K562 (cell line): ENCODE measurements at regions not wholly inside any gene's neighbourhood (a gene's known extent, or its start where the extent isn't known, plus 50 kb on each side); places are given as distances from the start of the nearest gene placed in this dataset.

Source experiments
- ATF2 ChIP-seq: sonication (generic); formaldehyde crosslinking; IDR thresholded peaks from 2 replicates; pipeline ENCODE4 v1.8.1; 2022; ENCODE audit warnings: missing genetic modification reagents
- CBFA2T3 ChIP-seq: fragments of 450-650 bp; IDR thresholded peaks from 2 replicates; pipeline ENCODE4 v1.6.1; 2017
- CEBPG ChIP-seq, 3 experiments: fragments of 200-800 bp in 1 of 3; sonication (Bioruptor generic) in 1 of 3; sonication (generic) in 1 of 3; formaldehyde crosslinking in 1 of 3; IDR thresholded peaks in 2 of 3; conservative IDR thresholded peaks in 1 of 3; 2 replicates each; pipeline versions ENCODE4 v1.6.1 to v1.8.0; 2016 to 2022; ENCODE audit warnings: missing compliant biosample characterization in 2 of 3, missing genetic modification characterization in 2 of 3, mild to moderate bottlenecking in 1 of 3, missing genetic modification reagents in 1 of 3
- DACH1 ChIP-seq: fragments of 450-650 bp; IDR thresholded peaks from 2 replicates; pipeline ENCODE4 v1.6.1; 2018; ENCODE audit not compliant: partially characterized antibody
- HMG20B ChIP-seq: fragments of 250-450 bp; sonication (Bioruptor Pico); IDR thresholded peaks from 2 replicates; pipeline ENCODE4 v1.5.0; 2021; ENCODE audit warnings: mild to moderate bottlenecking
- NFYB ChIP-seq: IDR thresholded peaks from 2 replicates; pipeline ENCODE4 v1.6.1; 2011; ENCODE audit warnings: mild to moderate bottlenecking, moderate library complexity; ENCODE audit not compliant: insufficient read length; ENCODE audit errors: extremely low read depth
- POU5F1 ChIP-seq: fragments of 150-350 bp; IDR thresholded peaks from 2 replicates; pipeline ENCODE4 v1.6.1; 2014; ENCODE audit warnings: borderline replicate concordance, low read length, low read depth, mild to moderate bottlenecking; ENCODE audit not compliant: partially characterized antibody
- PURB ChIP-seq: sonication (generic); formaldehyde crosslinking; IDR thresholded peaks from 2 replicates; pipeline ENCODE4 v1.9.0; 2021; ENCODE audit warnings: low read depth, mild to moderate bottlenecking, missing genetic modification reagents
- RAD21 ChIP-seq, 2 experiments: fragments of 250-450 bp in 1 of 2; fragments of 450-650 bp in 1 of 2; sonication (Bioruptor Pico) in 1 of 2; formaldehyde crosslinking in 1 of 2; IDR thresholded peaks in 1 of 2; conservative IDR thresholded peaks in 1 of 2; 2 replicates each; pipeline versions ENCODE4 v1.4.0 to v1.8.0; 2020 to 2022; ENCODE audit warnings: mild to moderate bottlenecking in 2 of 2, moderate library complexity in 1 of 2
- REST ChIP-seq, 2 experiments: fragments of 450-650 bp; formaldehyde crosslinking in 1 of 2; IDR thresholded peaks; 2 replicates each; pipeline versions ENCODE4 v1.4.0 to v1.6.1; 2014 to 2020; ENCODE audit warnings: mild to moderate bottlenecking in 2 of 2, borderline replicate concordance in 1 of 2, low read depth in 1 of 2
- RUNX1 ChIP-seq: sonication (generic); IDR thresholded peaks from 2 replicates; pipeline ENCODE4 v1.6.1; 2016; ENCODE audit warnings: antibody characterized with exemption, low read depth
- SP1 ChIP-seq: sonication (generic); formaldehyde crosslinking; IDR thresholded peaks from 2 replicates; pipeline ENCODE4 v1.8.1; 2022; ENCODE audit warnings: mild to moderate bottlenecking, missing genetic modification reagents
- ZBTB17 ChIP-seq: fragments of 450-650 bp; formaldehyde crosslinking; IDR thresholded peaks from 2 replicates; pipeline ENCODE4 v1.4.0; 2020; ENCODE audit warnings: mild to moderate bottlenecking
- ZNF436 ChIP-seq: fragments of 250-450, 450-650 bp; sonication (Bioruptor Pico); formaldehyde crosslinking; IDR thresholded peaks from 2 replicates; pipeline ENCODE4 v1.7.0; 2020; ENCODE audit warnings: mild to moderate bottlenecking
- ZNF57 ChIP-seq: fragments of 450-650 bp; formaldehyde crosslinking; IDR thresholded peaks from 2 replicates; pipeline ENCODE4 v1.4.0; 2020; ENCODE audit warnings: mild to moderate bottlenecking, moderate library complexity
- ZNF583 ChIP-seq: fragments of 250-450 bp; sonication (Bioruptor Pico); IDR thresholded peaks from 2 replicates; pipeline ENCODE4 v1.4.0; 2020
- ZNF644 ChIP-seq: fragments of 200-800 bp; sonication (Bioruptor generic); IDR thresholded peaks from 2 replicates; pipeline ENCODE4 v1.6.1; 2016; ENCODE audit warnings: low read depth, missing genetic modification characterization, missing compliant biosample characterization
- TF ChIP-seq, protein P1 (sequence below): IDR thresholded peaks from 2 replicates; pipeline ENCODE4 v1.6.1; 2012; ENCODE audit warnings: low read depth, low read length, improper control_type of control experiment, borderline replicate concordance

- TF ChIP-seq SP1 (CRISPR knock-in tag) = no peak
- no peak for TF ChIP-seq NFYB
- TF ChIP-seq, protein P1, sequence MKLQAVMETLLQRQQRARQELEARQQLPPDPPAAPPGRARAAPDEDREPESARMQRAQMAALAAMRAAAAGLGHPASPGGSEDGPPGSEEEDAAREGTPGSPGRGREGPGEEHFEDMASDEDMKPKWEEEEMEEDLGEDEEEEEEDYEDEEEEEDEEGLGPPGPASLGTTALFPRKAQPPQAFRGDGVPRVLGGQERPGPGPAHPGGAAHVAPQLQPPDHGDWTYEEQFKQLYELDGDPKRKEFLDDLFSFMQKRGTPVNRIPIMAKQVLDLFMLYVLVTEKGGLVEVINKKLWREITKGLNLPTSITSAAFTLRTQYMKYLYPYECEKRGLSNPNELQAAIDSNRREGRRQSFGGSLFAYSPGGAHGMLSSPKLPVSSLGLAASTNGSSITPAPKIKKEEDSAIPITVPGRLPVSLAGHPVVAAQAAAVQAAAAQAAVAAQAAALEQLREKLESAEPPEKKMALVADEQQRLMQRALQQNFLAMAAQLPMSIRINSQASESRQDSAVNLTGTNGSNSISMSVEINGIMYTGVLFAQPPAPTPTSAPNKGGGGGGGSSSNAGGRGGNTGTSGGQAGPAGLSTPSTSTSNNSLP = no peak
- no peak for TF ChIP-seq DACH1
- no peak for TF ChIP-seq HMG20B
- peak in 1 of 2 experiments; percentile 30; a peak in 1 of 4 replicates for TF ChIP-seq RAD21 (CRISPR knock-in tag; conservative IDR thresholded peaks at IDR 0.05 in 1 of 2, IDR thresholded peaks at IDR 0.05 in 1 of 2)
- TF ChIP-seq ZNF436 = no peak
- no peak for TF ChIP-seq PURB
- no peak for TF ChIP-seq ATF2 (CRISPR knock-in tag)
- no peak for TF ChIP-seq ZBTB17 (CRISPR knock-in tag)
- TF ChIP-seq POU5F1 = no peak
- TF ChIP-seq CEBPG (CRISPR knock-in tag; IDR thresholded peaks at IDR 0.05) = no peak
- TF ChIP-seq CEBPG (tag; conservative IDR thresholded peaks at IDR 0.05 in 1 of 2, IDR thresholded peaks at IDR 0.05 in 1 of 2) = no peak
- no peak for TF ChIP-seq ZNF57 (CRISPR knock-in tag)
- TF ChIP-seq CBFA2T3 = 0 out of 2 replicates have a peak, but pooled peaks have one; percentile 10
- no peak for TF ChIP-seq ZNF583 (CRISPR knock-in tag)
- no peak for TF ChIP-seq ZNF644 (tag)
- TF ChIP-seq REST (IDR thresholded peaks at IDR 0.05; ENCODE audit: borderline replicate concordance) = peak; percentile 6; the same call in 1 of the 2 replicates
- no peak for TF ChIP-seq REST (CRISPR knock-in tag; IDR thresholded peaks at IDR 0.05; ENCODE audit: low read depth)
- no peak for TF ChIP-seq RUNX1
Measured at GRCh38 chr6:15786846-15787245, 124.0 kb upstream of the DTNBP1 start (continued).
